Renal cortical epithelial cell (primary cell): ENCODE measurements at regions not wholly inside any gene's neighbourhood (a gene's known extent, or its start where the extent isn't known, plus 50 kb on each side); places are given as distances from the start of the nearest gene placed in this dataset.

Experiments used
- DNase-seq: peaks from one replicate; pipeline ENCODE4 v3.0.0-alpha.2; 2011; ENCODE audit warnings: low read depth

DNA sequence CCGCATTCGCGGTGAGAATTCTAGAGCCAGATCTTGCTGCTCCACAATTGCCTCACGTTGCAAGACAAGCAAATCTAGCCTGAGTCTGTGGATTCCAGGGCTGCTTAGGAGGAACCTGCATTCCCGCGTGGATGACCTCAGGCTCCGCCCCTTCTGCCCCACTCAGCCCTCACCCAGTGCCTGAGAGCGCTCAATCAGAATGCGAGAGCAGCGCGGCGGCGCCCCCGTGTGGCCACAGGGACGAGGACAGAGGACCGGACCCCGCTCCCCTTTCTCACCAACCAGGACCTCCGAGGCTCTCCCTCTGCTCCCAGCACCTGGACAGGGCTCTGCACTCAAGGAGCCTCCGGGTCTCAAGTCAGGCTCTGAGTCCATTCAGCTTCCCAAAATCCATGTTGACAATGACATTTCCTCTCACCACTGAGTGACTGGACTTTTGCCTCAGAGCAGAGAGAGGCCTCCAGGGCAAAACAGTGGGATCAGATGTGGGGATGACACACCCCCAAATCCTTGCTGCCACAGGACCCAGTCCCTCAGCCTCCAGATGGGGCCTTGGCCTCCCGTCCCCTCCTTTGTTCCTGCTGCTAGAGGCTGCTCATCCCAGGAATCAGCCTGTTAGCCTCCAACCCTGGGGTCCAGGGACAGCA, 52.0 kb downstream of the RPP21 start:
- peak; percentile 41 for DNase-seq

DNA sequence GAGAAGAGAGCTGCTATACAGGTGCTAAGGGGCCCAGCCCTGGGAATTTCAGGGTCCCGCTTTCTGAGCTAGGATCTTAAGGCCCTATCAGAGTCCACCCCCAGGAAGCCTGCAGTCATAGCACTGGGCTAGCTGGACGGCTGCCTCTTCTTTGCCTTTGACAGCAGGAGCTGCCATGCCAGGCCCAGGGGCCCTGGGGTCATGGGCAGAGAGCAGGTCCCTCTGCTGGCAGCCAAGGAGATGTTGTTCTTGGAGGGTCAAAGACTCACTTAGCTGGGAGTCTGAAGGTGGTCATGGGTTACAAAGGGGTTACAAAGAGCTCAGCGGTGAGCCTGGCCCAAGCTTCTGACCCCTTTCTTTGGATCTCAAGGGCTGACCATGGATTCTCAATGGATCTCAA, 52.7 kb downstream of the RPP21 start:
- no peak for DNase-seq

DNA sequence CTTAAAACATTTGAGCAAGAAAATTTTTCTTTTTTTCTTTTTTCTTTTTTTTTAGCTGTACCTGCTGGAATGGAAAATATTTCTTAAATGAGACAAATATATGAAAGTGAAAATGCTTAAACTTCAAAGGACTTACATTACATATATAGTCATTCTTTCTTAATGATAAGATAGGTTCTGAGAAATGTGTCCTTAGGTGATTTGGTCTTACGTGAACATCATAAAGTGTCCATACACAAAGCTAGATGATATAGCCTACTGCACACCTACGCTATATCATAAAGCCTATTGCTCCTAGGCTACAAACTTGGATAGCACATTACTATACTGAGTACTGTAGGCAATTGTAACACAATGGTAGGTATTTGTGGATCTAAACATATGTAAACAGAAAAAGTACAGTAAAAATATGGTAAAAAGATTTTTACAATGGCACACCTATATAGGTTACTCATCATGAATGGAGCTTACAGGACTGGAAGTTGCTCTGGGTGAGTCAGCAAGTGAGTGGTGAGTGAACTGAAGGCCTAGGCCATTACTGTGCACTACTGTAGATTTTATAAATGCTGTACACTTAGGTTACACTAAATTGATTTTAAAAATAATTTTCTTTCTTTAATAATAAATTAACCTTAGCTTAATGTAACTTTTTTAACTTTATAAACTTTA, 54.6 kb downstream of the RPP21 start:
- peak; percentile 56 for DNase-seq

DNA sequence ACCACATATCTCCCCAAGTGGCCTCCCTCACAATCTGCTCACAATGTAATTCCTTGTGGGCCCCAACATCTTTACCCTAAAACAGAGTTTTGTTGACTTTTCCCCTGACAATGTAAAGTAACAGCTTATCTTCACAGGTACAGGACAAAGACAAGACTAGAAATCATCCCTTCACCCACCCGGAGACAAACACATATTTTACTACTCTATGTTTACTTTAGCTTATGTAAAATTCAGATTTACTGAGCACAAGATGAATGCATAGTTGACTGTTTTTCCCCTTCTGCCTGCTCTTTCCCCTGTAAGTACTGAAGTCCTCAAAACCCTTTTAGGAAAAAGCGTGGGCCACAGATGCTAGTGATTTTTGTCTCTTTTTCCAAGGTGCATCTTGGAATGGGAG, 61.0 kb downstream of the RPP21 start:
- DNase-seq: no peak

DNA sequence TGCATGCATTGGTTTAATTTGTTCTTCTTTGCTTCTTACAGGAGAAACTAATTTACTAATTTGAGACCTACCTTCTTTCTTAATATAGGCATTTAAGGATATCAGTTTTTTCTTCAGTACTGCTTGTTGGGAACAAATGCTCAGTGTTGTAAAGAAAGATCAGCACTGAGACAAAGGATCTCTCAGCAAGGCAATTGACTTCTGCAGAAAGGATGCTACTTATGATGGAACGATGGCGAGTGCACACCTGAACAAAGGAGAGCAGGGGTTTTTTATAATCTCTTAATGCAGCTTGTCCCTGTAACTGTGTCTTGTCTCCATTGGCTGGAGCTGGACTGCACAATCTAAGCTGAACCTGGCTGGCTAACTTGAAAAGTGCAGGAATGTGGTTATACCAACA, 64.2 kb downstream of the RPP21 start:
- no peak for DNase-seq

DNA sequence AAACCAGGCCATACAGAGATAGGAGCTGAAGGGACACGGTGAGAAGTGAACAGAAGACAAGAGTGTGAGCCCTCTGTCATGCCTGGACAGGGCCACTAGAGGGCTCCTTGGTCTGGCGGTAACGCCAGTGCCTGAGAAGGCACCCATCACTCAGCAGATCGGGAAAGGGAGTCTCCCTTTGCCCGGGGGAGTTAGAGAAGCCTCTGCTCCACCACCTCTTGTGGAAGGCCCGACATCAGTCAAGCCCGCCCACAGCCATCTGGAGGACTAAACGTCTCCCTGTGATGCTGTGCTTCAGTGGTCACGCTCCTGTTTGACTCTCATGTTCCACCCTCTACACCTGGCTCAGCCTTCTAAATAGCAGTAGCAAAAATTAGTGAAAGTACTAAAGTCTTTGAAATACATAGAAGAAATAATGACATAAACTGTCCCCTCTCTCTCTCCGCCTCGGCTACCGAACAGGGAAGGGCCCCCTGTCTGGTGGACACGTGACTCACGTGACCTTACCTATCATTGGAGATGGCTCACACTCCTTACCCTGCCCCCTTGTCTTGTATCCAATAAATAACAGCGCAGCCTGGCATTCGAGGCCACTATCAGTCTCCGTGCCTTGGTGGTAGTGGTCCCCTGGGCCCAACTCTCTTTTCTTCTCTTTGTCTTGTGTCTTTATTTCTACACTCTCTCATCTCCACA, 66.7 kb downstream of the RPP21 start:
- peak; percentile 40 for DNase-seq

DNA sequence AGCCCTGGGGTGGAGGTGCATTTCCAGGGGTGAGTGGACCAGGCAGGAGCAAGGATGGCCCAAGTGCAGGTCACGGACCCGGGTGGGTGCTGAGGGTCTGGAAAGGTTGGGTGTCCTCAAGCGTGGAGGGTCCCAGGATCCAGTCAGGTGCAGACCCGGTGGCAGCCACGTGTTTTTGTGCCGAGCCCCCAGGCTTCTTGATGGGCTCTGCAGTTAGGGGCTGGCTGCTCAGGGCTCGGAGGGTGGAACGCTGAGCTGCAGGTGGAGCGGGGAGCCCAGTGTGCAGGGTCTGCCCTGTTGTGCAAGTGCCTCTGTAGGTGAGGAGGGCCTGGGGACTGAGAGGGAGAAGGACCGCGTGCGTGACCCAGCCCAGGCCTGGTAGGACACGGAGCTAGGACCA, 70.9 kb upstream of the HLA-E start:
- DNase-seq: no peak

DNA sequence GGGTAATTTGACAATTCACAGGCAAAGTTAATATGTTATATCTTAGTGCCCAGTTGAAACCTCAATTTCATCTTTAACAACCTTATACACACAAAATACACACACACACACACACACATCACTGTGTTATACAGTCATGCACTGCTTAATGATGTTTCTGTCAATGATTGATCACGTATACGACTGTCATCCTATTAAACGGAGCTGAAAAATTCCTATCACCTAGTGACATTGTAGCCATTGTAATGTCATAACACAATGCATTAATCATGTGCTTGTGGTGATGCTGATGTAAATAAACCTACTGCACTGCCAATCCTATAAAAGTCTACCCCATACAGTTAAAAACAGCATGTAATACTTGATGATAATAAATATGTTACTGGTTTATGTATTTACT, 64.8 kb upstream of the HLA-E start:
- no peak for DNase-seq
